ENCODE measurements at regions not wholly inside any gene's neighbourhood (a gene's known extent, or its start where the extent isn't known, plus 50 kb on each side); places are given as distances from the start of the nearest gene placed in this dataset.

DNA sequence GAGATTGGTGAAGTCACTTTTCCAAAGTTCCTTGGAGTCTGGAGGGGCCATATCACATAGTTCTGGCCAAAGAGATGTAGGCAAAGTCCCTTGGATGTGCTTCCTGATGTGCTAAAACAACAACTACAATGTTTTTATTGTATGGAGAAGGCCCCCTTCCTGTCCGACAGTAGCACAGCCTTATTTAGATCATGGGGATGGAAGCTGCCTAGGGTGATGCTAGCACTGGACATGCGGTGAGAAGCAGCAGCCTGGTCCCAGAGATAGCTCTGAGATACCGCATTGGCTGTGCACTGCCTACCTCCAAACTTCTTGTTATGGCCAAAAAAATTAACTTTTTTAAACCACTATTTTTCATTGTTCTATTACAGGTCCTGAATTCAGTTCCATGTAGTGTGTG, 137.6 kb downstream of the AQP9 start:
- H3K36me3 ChIP-seq, result no peaks in the 10 kb centered on the region
- H3K27ac ChIP-seq, result no peak overlapping the region
- no peaks in the 10 kb centered on the region for H3K27me3 ChIP-seq
- intact Hi-C loops (cut with DNase I), result no loop called here
- H3K4me1 ChIP-seq, result no peaks in the 10 kb centered on the region
- DNase-seq (no peak), ATAC-seq (no peak)
- H3K4me3 ChIP-seq, result no peak overlapping the region
- H3K9me3 ChIP-seq, result no peaks in the 10 kb centered on the region
- no peak for TF ChIP-seq CTCF (IDR thresholded peaks at IDR 0.05)

GRCh38 chr15:58276924-58277323, 138.7 kb downstream of the AQP9 start:
- H3K36me3 ChIP-seq, result no peaks in the 10 kb centered on the region
- no peaks in the 10 kb centered on the region for H3K27me3 ChIP-seq
- H3K4me1 ChIP-seq, result no peaks in the 10 kb centered on the region
- intact Hi-C loops (cut with DNase I), result no loop called here
- ATAC-seq (no peak), DNase-seq (no peak)
- H3K9me3 ChIP-seq, result no peaks in the 10 kb centered on the region
- no peak for TF ChIP-seq CTCF (IDR thresholded peaks at IDR 0.05)
- no peak overlapping the region for H3K4me3 ChIP-seq
- H3K27ac ChIP-seq, result no peak overlapping the region

- Histone ChIP-seq H3K4me3 (no peak overlapping the region), H3K27ac (no peak overlapping the region), H3K9me3 (no peaks in the 10 kb centered on the region), H3K4me1 (no peaks in the 10 kb centered on the region), H3K36me3 (no peaks in the 10 kb centered on the region), H3K27me3 (no peaks in the 10 kb centered on the region)
- no peak for ATAC-seq
- no peak for TF ChIP-seq CTCF (IDR thresholded peaks at IDR 0.05)
- no peak for DNase-seq
- intact Hi-C loops (cut with DNase I), result no loop called here
Measured at GRCh38 chr15:58277333-58277732, 139.2 kb downstream of the AQP9 start.

DNA sequence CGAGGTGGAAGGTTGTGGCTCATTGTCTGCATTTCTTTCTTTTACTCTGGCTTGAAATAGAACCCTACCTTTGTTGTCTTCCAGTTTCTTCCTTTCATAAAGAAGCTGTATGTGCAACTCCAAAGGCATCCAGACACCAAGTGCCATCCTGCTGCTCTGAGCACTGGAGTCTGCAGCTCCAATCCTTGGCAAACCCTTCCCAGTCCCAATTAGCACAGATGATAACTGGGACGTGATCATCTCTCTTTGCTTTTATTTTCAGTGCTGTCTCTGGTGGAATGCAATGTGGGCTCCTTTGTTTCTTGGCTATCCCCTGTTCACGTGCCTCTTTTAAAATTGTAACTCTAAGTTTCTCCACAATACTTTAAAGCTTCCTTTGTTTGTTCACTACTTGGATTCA, 140.9 kb downstream of the AQP9 start:
- ATAC-seq, result no peak
- intact Hi-C loops (cut with DNase I), result no loop called here
- no peaks in the 10 kb centered on the region for H3K36me3 ChIP-seq

GRCh38 chr15:58279654-58280053, 141.5 kb downstream of the AQP9 start:
- H3K27ac ChIP-seq, result no peak overlapping the region
- TF ChIP-seq CTCF (IDR thresholded peaks at IDR 0.05), result no peak
- H3K36me3 ChIP-seq, result no peaks in the 10 kb centered on the region
- H3K27me3 ChIP-seq, result no peaks in the 10 kb centered on the region
- intact Hi-C loops (cut with DNase I), result no loop called here
- no peaks in the 10 kb centered on the region for H3K9me3 ChIP-seq
- DNase-seq (no peak), ATAC-seq (no peak)
- no peaks in the 10 kb centered on the region for H3K4me1 ChIP-seq
- H3K4me3 ChIP-seq, result no peak overlapping the region

More for the DNA sequence above, 140.9 kb downstream of the AQP9 start:
- no peaks in the 10 kb centered on the region for H3K9me3 ChIP-seq
- no peak overlapping the region for H3K4me3 ChIP-seq
- H3K4me1 ChIP-seq, result no peaks in the 10 kb centered on the region
- TF ChIP-seq CTCF (IDR thresholded peaks at IDR 0.05), result no peak
- no peaks in the 10 kb centered on the region for H3K27me3 ChIP-seq
- H3K27ac ChIP-seq, result no peak overlapping the region
- no peak for DNase-seq

GRCh38 chr15:58282060-58282708, 144.0 kb downstream of the AQP9 start:
- intact Hi-C loops (cut with DNase I), result no loop called here
- no peaks in the 10 kb centered on the region for H3K27me3 ChIP-seq
- H3K4me1 ChIP-seq, result no peaks in the 10 kb centered on the region
- no peak overlapping the region for H3K4me3 ChIP-seq
- TF ChIP-seq CTCF (IDR thresholded peaks at IDR 0.05), result no peak
- no peak overlapping the region for H3K27ac ChIP-seq
- peak; percentile 48 for ATAC-seq
- no peaks in the 10 kb centered on the region for H3K9me3 ChIP-seq
- no peaks in the 10 kb centered on the region for H3K36me3 ChIP-seq
- DNase-seq, result no peak

Measured in upper lobe of right lung (tissue), 1 donor.